GM23248 (cell line): ENCODE measurements at regions not wholly inside any gene's neighbourhood (a gene's known extent, or its start where the extent isn't known, plus 50 kb on each side); places are given as distances from the start of the nearest gene placed in this dataset.

ENCODE experiments used
- EZH2 ChIP-seq: fragments of 200-600 bp; sonication (generic); IDR thresholded peaks from 2 replicates; pipeline ENCODE4 v1.6.1; 2018; ENCODE audit warnings: antibody characterized with exemption, mild to moderate bottlenecking; ENCODE audit not compliant: insufficient read depth, poor library complexity, severe bottlenecking
- EZH2phosphoT487 ChIP-seq: fragments of 200-600 bp; sonication (generic); IDR thresholded peaks from 2 replicates; pipeline ENCODE4 v1.6.1; 2018; ENCODE audit warnings: antibody characterized with exemption, moderate library complexity, mild to moderate bottlenecking, low read depth; ENCODE audit not compliant: insufficient read depth

- TF ChIP-seq EZH2phosphoT487, result no peak
- TF ChIP-seq EZH2, result no peak
Measured at GRCh38 chr17:12522336-12522735, 143.4 kb upstream of the MYOCD start.
